Caco-2 (cell line): ENCODE measurements at regions not wholly inside any gene's neighbourhood (a gene's known extent, or its start where the extent isn't known, plus 50 kb on each side); places are given as distances from the start of the nearest gene placed in this dataset.

Source experiments
- BruUV-seq: library from RNA; stranded (reverse); fragments of 400-500 nt; replicated peaks from 2 replicates; lab custom pipeline; 2021; lab: Mats Ljungman, UMichigan
- CTCF ChIA-PET: fragments of 300-600 bp; sonication (Branson Sonifier 250); formaldehyde crosslinking; loops from one replicate; lab custom pipeline; 2022; ENCODE audit warnings: antibody characterized with exemption; lab: Charles Lee
- POLR2A ChIA-PET: fragments of 300-600 bp; sonication (Branson Sonifier 250); formaldehyde crosslinking; loops from one replicate; lab custom pipeline; 2022; ENCODE audit warnings: antibody characterized with exemption; lab: Charles Lee
- DNase-seq, 2 experiments: peaks; one replicate each; pipeline versions ENCODE4 v3.0.0 to v3.0.0-alpha.2; 2020 to 2022
- H3K27me3 ChIP-seq: replicated peaks from 2 replicates; pipeline ENCODE4 v1.6.0; 2011; ENCODE audit warnings: low read length; ENCODE audit not compliant: control insufficient read depth, insufficient read depth
- H3K36me3 ChIP-seq: 2 replicates; pipeline ENCODE4 v1.5.1; 2011; ENCODE audit warnings: low read length; ENCODE audit not compliant: control insufficient read depth, insufficient read depth
- H3K4me1 ChIP-seq: fragments of 250-450 bp; sonication (Bioruptor Pico); 2 replicates; pipeline ENCODE4 v1.5.1; 2020; ENCODE audit warnings: mild to moderate bottlenecking
- H3K4me3 ChIP-seq: 2 replicates; pipeline ENCODE4 v1.5.1; 2011; ENCODE audit warnings: low read depth, mild to moderate bottlenecking, control low read depth, low read length
- H3K9me3 ChIP-seq: fragments of 250-450 bp; sonication (Bioruptor Pico); 2 replicates; pipeline ENCODE4 v1.5.1; 2020; ENCODE audit warnings: mild to moderate bottlenecking, moderate library complexity
- H3K27ac Mint-ChIP-seq: one replicate; pipeline ENCODE4 v1.8.0; 2022; ENCODE audit warnings: mixed read lengths; ENCODE audit not compliant: unreplicated experiment
- H3K27me3 Mint-ChIP-seq: one replicate; pipeline ENCODE4 v1.8.0; 2022; ENCODE audit warnings: mixed read lengths; ENCODE audit not compliant: insufficient read depth, unreplicated experiment
- H3K36me3 Mint-ChIP-seq: one replicate; pipeline ENCODE4 v1.8.0; 2022; ENCODE audit warnings: mild to moderate bottlenecking, mixed read lengths; ENCODE audit not compliant: insufficient read depth, unreplicated experiment
- H3K4me1 Mint-ChIP-seq: one replicate; pipeline ENCODE4 v1.8.0; 2022; ENCODE audit warnings: low read depth, mixed read lengths; ENCODE audit not compliant: unreplicated experiment
- H3K4me3 Mint-ChIP-seq: one replicate; pipeline ENCODE4 v1.8.0; 2022; ENCODE audit warnings: mild to moderate bottlenecking, moderate library complexity, mixed read lengths; ENCODE audit not compliant: unreplicated experiment
- H3K9me3 Mint-ChIP-seq: one replicate; pipeline ENCODE4 v1.8.0; 2022; ENCODE audit warnings: mixed read lengths; ENCODE audit not compliant: unreplicated experiment
- intact Hi-C: fragments of 100-400 bp; cut with micrococcal nuclease; formaldehyde crosslinking; loops from one replicate; pipeline ENCODE4 v1.10.0; 2022; ENCODE audit not compliant: unreplicated experiment
- TF ChIP-seq, protein P1 (sequence below), 2 experiments: fragments of 200-600 bp in 1 of 2; IDR thresholded peaks; 1 replicate in 1 of 2; 2 replicates in 1 of 2; pipeline versions ENCODE4 v1.5.1 to v1.8.0; 2011 to 2022; ENCODE audit warnings: antibody characterized with exemption in 1 of 2, control low read depth in 1 of 2, inconsistent platforms in 1 of 2, low read depth in 1 of 2, low read length in 1 of 2, mild to moderate bottlenecking in 1 of 2, moderate library complexity in 1 of 2; ENCODE audit not compliant: insufficient read depth in 1 of 2, severe bottlenecking in 1 of 2, unreplicated experiment in 1 of 2

- Histone ChIP-seq H3K4me1 (no peaks in the 10 kb centered on the region), H3K9me3 (no peaks in the 10 kb centered on the region), H3K4me3 (no peak overlapping the region), H3K27me3 (no peaks in the 10 kb centered on the region), H3K36me3 (no peaks in the 10 kb centered on the region)
- Mint-ChIP-seq H3K27me3 (peaks cover 4% of the 10 kb centered on the region), H3K27ac (no peak overlapping the region), H3K36me3 (no peaks in the 10 kb centered on the region), H3K4me1 (no peaks in the 10 kb centered on the region), H3K9me3 (no peaks in the 10 kb centered on the region), H3K4me3 (no peak overlapping the region)
- intact Hi-C loops: no loop called here
- CTCF ChIA-PET: no interaction called here
- no TSS peak for BruUV-seq
- POLR2A ChIA-PET: no interaction called here
- TF ChIP-seq, protein P1, sequence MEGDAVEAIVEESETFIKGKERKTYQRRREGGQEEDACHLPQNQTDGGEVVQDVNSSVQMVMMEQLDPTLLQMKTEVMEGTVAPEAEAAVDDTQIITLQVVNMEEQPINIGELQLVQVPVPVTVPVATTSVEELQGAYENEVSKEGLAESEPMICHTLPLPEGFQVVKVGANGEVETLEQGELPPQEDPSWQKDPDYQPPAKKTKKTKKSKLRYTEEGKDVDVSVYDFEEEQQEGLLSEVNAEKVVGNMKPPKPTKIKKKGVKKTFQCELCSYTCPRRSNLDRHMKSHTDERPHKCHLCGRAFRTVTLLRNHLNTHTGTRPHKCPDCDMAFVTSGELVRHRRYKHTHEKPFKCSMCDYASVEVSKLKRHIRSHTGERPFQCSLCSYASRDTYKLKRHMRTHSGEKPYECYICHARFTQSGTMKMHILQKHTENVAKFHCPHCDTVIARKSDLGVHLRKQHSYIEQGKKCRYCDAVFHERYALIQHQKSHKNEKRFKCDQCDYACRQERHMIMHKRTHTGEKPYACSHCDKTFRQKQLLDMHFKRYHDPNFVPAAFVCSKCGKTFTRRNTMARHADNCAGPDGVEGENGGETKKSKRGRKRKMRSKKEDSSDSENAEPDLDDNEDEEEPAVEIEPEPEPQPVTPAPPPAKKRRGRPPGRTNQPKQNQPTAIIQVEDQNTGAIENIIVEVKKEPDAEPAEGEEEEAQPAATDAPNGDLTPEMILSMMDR (IDR thresholded peaks at IDR 0.05; ENCODE audit: insufficient read depth in 1 of 2, low read depth in 1 of 2, low read length in 1 of 2, severe bottlenecking in 1 of 2, unreplicated experiment in 1 of 2): no peak
- DNase-seq: no peak
Measured at GRCh38 chr10:36506697-36507496, 618.5 kb upstream of the ANKRD30A start.

DNA sequence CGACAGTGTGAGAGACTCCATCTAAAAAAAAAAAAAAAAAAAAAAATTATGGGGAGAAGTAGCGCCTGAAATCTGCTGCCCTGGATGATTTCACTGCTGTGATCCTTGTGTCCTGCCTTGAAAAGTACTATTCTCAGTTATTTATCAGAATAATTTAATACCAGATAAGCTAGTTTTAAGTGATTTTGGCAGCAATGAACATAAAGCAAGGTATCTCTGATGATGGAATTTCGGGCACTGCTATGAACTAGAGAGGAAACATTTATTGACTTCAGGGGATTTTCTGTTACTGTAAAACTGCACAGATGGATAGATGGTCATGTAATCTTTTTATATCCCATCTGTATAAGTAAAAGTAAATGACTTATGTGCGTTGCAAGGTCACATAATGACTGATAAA lies 619.1 kb upstream of the ANKRD30A start:
- no peaks in the 10 kb centered on the region for H3K4me1 ChIP-seq
- H3K4me3 ChIP-seq: no peak overlapping the region
- Mint-ChIP-seq H3K9me3 (no peaks in the 10 kb centered on the region), H3K4me1 (no peaks in the 10 kb centered on the region), H3K27me3 (peaks cover 11% of the 10 kb centered on the region), H3K36me3 (no peaks in the 10 kb centered on the region), H3K27ac (no peak overlapping the region), H3K4me3 (no peak overlapping the region)
- CTCF ChIA-PET: no interaction called here
- TF ChIP-seq, protein P1 (IDR thresholded peaks at IDR 0.05; ENCODE audit: insufficient read depth in 1 of 2, low read depth in 1 of 2, low read length in 1 of 2, severe bottlenecking in 1 of 2, unreplicated experiment in 1 of 2): no peak
- H3K9me3 ChIP-seq: no peaks in the 10 kb centered on the region
- POLR2A ChIA-PET: no interaction called here
- no peaks in the 10 kb centered on the region for H3K36me3 ChIP-seq
- H3K27me3 ChIP-seq: no peaks in the 10 kb centered on the region
- no peak for DNase-seq
- no TSS peak for BruUV-seq
- intact Hi-C loops: no loop called here

DNA sequence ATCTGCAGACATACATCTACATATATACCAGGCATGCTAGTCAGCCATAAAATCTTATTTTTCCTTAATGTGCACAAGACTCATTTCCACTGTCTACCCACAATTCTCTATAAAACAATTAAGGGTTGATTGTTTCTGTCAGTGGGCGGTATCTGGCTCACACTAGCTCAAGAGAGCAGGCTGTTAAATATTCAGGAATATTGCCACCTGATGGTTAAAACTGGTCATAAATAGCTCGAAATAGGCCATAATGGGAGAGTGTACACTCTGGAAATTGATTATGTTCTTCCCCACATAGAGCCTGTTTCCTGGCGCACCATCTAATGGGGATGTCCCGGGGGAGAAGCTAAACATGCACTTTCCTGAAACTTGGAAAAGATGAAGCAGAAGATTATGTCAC lies 620.6 kb upstream of the ANKRD30A start:
- no peaks in the 10 kb centered on the region for H3K36me3 ChIP-seq
- no TSS peak for BruUV-seq
- peaks cover 11% of the 10 kb centered on the region for H3K27me3 Mint-ChIP-seq
- H3K27ac Mint-ChIP-seq: no peak overlapping the region
- H3K27me3 ChIP-seq: no peaks in the 10 kb centered on the region
- POLR2A ChIA-PET: no interaction called here
- H3K36me3 Mint-ChIP-seq: no peaks in the 10 kb centered on the region
- no peak overlapping the region for H3K4me3 ChIP-seq
- H3K4me1 Mint-ChIP-seq: no peaks in the 10 kb centered on the region
- TF ChIP-seq, protein P1 (IDR thresholded peaks at IDR 0.05; ENCODE audit: insufficient read depth in 1 of 2, low read depth in 1 of 2, low read length in 1 of 2, severe bottlenecking in 1 of 2, unreplicated experiment in 1 of 2): no peak
- intact Hi-C loops: no loop called here
- no peak overlapping the region for H3K4me3 Mint-ChIP-seq
- DNase-seq: no peak
- H3K9me3 Mint-ChIP-seq: no peaks in the 10 kb centered on the region
- H3K4me1 ChIP-seq: no peaks in the 10 kb centered on the region
- no peaks in the 10 kb centered on the region for H3K9me3 ChIP-seq
- CTCF ChIA-PET: no interaction called here
